Thoracic aorta (tissue), 2 donors: ENCODE measurements at regions not wholly inside any gene's neighbourhood (a gene's known extent, or its start where the extent isn't known, plus 50 kb on each side); places are given as distances from the start of the nearest gene placed in this dataset.

Source experiments
- ATAC-seq: fragments of 150-250 bp; one replicate; pipeline ENCODE4 v1.8.0; 2017; ENCODE audit warnings: low read depth; ENCODE audit not compliant: insufficient number of reproducible peaks, low FRiP score
- DNase-seq: peaks from one replicate; pipeline ENCODE4 v3.0.0-alpha.2; 2020; ENCODE audit warnings: low spot score
- H3K27ac ChIP-seq, 2 donors: fragments of 200-600 bp; sonication (generic); 1 replicate in 1 of 2; 2 replicates in 1 of 2; pipeline ENCODE4 v1.5.1; 2016; ENCODE audit warnings: mild to moderate bottlenecking in 2 of 2, moderate library complexity in 2 of 2
- H3K27me3 ChIP-seq: fragments of 200-600 bp; sonication (generic); replicated peaks from 2 replicates; pipeline ENCODE4 v1.6.0; 2016; ENCODE audit warnings: mild to moderate bottlenecking; ENCODE audit not compliant: insufficient read depth
- H3K36me3 ChIP-seq: fragments of 200-600 bp; sonication (generic); one replicate; pipeline ENCODE4 v1.5.1; 2016
- H3K4me1 ChIP-seq, 2 donors: fragments of 200-600 bp; sonication (generic); 1 replicate in 1 of 2; 2 replicates in 1 of 2; pipeline versions ENCODE4 v1.5.1 to v1.6.0; 2016; ENCODE audit warnings: low read depth in 2 of 2, mild to moderate bottlenecking in 1 of 2; ENCODE audit not compliant: control insufficient read depth in 1 of 2
- H3K4me3 ChIP-seq: fragments of 200-600 bp; sonication (generic); 2 replicates; pipeline ENCODE4 v1.5.1; 2016; ENCODE audit warnings: mild to moderate bottlenecking
- H3K9me3 ChIP-seq: fragments of 200-600 bp; sonication (generic); 2 replicates; pipeline ENCODE4 v1.5.1; 2016
- CTCF ChIP-seq: fragments of 200-600 bp; sonication (generic); IDR thresholded peaks from one replicate; pipeline ENCODE4 v1.5.1; 2019; ENCODE audit warnings: antibody characterized with exemption

DNA sequence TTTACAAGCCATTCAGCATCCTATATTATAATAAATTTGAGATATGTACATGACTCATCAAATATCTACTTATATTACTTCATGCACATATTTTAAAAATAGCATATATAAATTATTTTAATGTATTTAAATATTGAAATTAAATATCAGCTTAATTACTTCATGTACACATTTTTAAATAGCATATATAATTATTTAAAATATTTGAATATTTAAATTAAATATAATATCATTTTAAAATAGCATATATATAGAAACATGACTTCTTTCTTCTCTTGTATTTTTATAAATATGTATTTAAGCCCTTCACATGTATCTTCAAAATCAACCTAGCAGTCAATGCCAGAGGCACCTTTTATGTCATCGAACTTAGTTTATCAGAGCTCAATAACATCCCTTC, 298.8 kb upstream of the DSEL start:
- no peak overlapping the region for H3K27ac ChIP-seq
- no peaks in the 10 kb centered on the region for H3K27me3 ChIP-seq
- ATAC-seq = no peak
- no peak overlapping the region for H3K4me3 ChIP-seq
- no peaks in the 10 kb centered on the region for H3K4me1 ChIP-seq
- TF ChIP-seq CTCF = no peak
- no peaks in the 10 kb centered on the region for H3K9me3 ChIP-seq
- H3K36me3 ChIP-seq = no peaks in the 10 kb centered on the region
- DNase-seq = no peak

DNA sequence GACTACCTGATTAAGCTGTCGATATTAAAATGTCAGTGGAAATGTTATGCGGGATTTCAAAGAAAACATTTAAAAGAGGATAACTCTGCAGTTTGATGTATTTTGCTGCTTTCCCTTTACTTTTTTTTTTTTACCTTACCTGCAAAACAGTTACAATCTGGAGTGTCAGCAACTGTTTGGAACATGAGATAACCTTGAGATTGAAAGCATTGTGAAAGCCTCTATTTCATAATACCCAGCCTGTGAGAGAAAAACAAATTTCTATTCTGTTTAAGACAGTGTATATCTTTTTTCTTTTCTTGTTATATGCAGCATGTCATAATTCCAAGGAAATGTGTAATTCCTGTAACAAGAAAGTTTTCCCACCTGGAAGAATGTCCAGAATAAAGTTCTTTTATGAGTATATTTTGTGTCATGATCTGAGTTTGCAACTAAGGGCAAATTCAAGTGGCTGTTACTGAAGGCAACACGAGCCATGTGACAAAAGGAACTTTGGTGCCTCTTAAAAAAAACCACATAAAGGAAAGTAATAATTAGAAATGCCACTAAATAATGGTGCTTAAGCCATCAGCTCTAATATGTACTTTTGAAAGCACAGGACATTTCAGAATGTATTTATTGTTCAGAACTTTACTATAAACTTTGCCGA, 297.0 kb upstream of the DSEL start:
- Histone ChIP-seq H3K27ac (no peak overlapping the region), H3K36me3 (no peaks in the 10 kb centered on the region), H3K4me1 (no peaks in the 10 kb centered on the region), H3K4me3 (no peak overlapping the region), H3K27me3 (no peaks in the 10 kb centered on the region), H3K9me3 (no peaks in the 10 kb centered on the region)
- ATAC-seq = no peak
- no peak for TF ChIP-seq CTCF
- DNase-seq = no peak

DNA sequence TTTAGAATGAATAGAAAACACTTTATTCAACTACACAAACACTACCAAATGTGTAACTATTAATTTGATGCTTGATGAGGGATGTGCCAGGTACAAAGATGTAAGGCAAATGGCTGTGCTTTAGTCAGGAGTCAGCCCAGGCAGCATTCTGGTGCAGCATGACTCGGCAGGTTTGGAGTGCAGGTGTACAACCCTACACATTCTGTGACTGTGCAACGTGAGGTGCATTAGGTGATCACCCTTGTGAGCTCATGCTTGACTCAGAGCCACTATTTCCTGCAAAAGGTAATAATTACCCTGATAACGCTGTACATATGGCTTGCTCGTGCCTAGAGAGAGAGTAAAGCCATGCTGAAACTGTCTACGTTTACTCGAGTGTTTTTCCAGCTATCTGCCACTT, 288.7 kb upstream of the DSEL start:
- DNase-seq (no peak), ATAC-seq (no peak)
- Histone ChIP-seq H3K36me3 (no peaks in the 10 kb centered on the region), H3K9me3 (no peaks in the 10 kb centered on the region), H3K27me3 (no peaks in the 10 kb centered on the region), H3K4me1 (no peaks in the 10 kb centered on the region), H3K4me3 (no peak overlapping the region), H3K27ac (no peak overlapping the region)
- no peak for TF ChIP-seq CTCF

DNA sequence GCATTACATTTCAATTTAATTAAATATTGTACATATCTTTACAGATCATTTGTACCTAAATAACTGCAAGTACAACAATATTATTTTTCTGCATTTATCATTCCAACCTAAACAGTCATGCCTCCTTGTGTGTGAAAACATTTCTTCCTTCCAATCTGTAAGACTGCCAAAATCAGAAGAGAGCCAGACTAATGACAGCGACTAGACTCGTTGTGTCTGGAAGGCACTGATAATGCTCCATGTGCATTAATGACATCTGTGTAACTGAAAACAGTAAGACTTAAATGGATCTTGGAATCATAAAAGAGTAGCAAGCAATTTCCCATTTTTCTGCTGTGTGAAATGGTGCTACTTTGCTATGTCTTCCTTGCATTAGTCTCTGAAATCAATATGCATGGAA, 278.0 kb upstream of the DSEL start:
- DNase-seq = no peak
- ATAC-seq = no peak
- Histone ChIP-seq H3K27me3 (no peaks in the 10 kb centered on the region), H3K36me3 (no peaks in the 10 kb centered on the region), H3K4me3 (no peak overlapping the region), H3K4me1 (peaks cover 12 to 14% of the 10 kb centered on the region in 2 donors), H3K27ac (peak overlapping the region in 1 of 2 donors; percentile 12), H3K9me3 (no peaks in the 10 kb centered on the region)
- no peak for TF ChIP-seq CTCF

- no peaks in the 10 kb centered on the region for H3K36me3 ChIP-seq
- peaks cover 12 to 14% of the 10 kb centered on the region in 2 donors for H3K4me1 ChIP-seq
- H3K27ac ChIP-seq = no peak overlapping the region
- no peak for TF ChIP-seq CTCF
- no peak for ATAC-seq
- H3K4me3 ChIP-seq = no peak overlapping the region
- H3K9me3 ChIP-seq = no peaks in the 10 kb centered on the region
- DNase-seq = no peak
- no peaks in the 10 kb centered on the region for H3K27me3 ChIP-seq
These were observed 274.0 kb upstream of the DSEL start for GRCh38 chr18:67790527-67790926.
